A549 (cell line): ENCODE measurements at regions not wholly inside any gene's neighbourhood (a gene's known extent, or its start where the extent isn't known, plus 50 kb on each side); places are given as distances from the start of the nearest gene placed in this dataset.

Experiments
- ATAC-seq, 2 experiments: fragments of 200-7000 bp in 1 of 2; fragments of >200 bp in 1 of 2; cut with Nextera tagmentation in 1 of 2; cut with Tn5 transposase in 1 of 2; 3 replicates each; pipeline versions ENCODE4 v1.8.0 to v1.9.1; 2018 to 2020; ENCODE audit warnings: mild to moderate bottlenecking in 1 of 2, moderate library complexity in 1 of 2
- CTCF ChIA-PET: fragments of 300-600 bp; sonication (Branson Sonifier 250); formaldehyde crosslinking; extraction: SDS; loops from one replicate; lab custom pipeline; 2021; ENCODE audit warnings: antibody characterized with exemption, inconsistent platforms; lab: Yijun Ruan, JAX
- POLR2A ChIA-PET: fragments of 350-600 bp; formaldehyde crosslinking; extraction: SDS; loops from one replicate; lab custom pipeline; 2021; ENCODE audit warnings: antibody characterized with exemption, inconsistent platforms; lab: Yijun Ruan, JAX
- DNase-seq, 2 experiments: peaks; one replicate each; pipeline versions ENCODE4 v3.0.0 to v3.0.0-alpha.2; 2011 to 2016; ENCODE audit warnings: low read depth in 1 of 2, low spot score in 1 of 2
- FAIRE-seq: peaks from 2 replicates; lab custom pipeline; 2011; peaks lifted over from hg19 to GRCh38; lab: Jason Lieb, UNC
- H3K27ac ChIP-seq, 2 experiments: fragments of >200 bp; sonication (Bioruptor Twin); formaldehyde crosslinking; 3 replicates each; pipeline ENCODE4 v1.5.1; 2016 to 2017
- H3K4me1 ChIP-seq: fragments of >200 bp; sonication (Bioruptor Twin); formaldehyde crosslinking; 3 replicates; pipeline ENCODE4 v1.6.1; 2016
- H3K4me2 ChIP-seq: fragments of >200 bp; sonication (Bioruptor Twin); formaldehyde crosslinking; 3 replicates; pipeline ENCODE4 v1.6.1; 2016
- H3K4me3 ChIP-seq: fragments of >200 bp; sonication (Bioruptor Twin); formaldehyde crosslinking; 3 replicates; pipeline ENCODE4 v1.5.1; 2016
- H3K9me3 ChIP-seq: fragments of >200 bp; sonication (Bioruptor Twin); formaldehyde crosslinking; 3 replicates; pipeline ENCODE4 v1.6.1; 2016
- ATOH8 ChIP-seq: fragments of 250-450 bp; sonication (Bioruptor Pico); IDR thresholded peaks from 2 replicates; pipeline ENCODE4 v1.5.0; 2020; ENCODE audit warnings: low read depth, mild to moderate bottlenecking, moderate library complexity
- CBX8 ChIP-seq: fragments of 200-600 bp; sonication (generic); IDR thresholded peaks from 2 replicates; pipeline ENCODE4 v1.6.1; 2016
- CHD4 ChIP-seq: fragments of 200-600 bp; sonication (generic); IDR thresholded peaks from 2 replicates; pipeline ENCODE4 v1.6.1; 2016; ENCODE audit warnings: antibody characterized with exemption, mild to moderate bottlenecking, borderline replicate concordance
- CTCF ChIP-seq: fragments of >200 bp; sonication (Bioruptor Twin); formaldehyde crosslinking; IDR thresholded peaks from 3 replicates; pipeline ENCODE4 v1.5.1; 2016
- ESRRA ChIP-seq: fragments of 150-350 bp; IDR thresholded peaks from 2 replicates; pipeline ENCODE4 v1.6.1; 2014; ENCODE audit warnings: mild to moderate bottlenecking, low read length, borderline replicate concordance
- FOSL2 ChIP-seq, 2 experiments: fragments of 450-650 bp in 1 of 2; fragments of >200 bp in 1 of 2; sonication (Bioruptor Twin) in 1 of 2; formaldehyde crosslinking; IDR thresholded peaks; 2 replicates each; pipeline versions ENCODE4 v1.5.0 to v1.6.1; 2016 to 2020; ENCODE audit warnings: mild to moderate bottlenecking in 1 of 2, moderate library complexity in 1 of 2
- FOXS1 ChIP-seq: fragments of 250-450 bp; sonication (Bioruptor Pico); IDR thresholded peaks from 2 replicates; pipeline ENCODE4 v1.5.0; 2020; ENCODE audit warnings: mild to moderate bottlenecking, moderate library complexity
- GATA3 ChIP-seq: IDR thresholded peaks from 2 replicates; pipeline ENCODE4 v1.6.1; 2012; ENCODE audit warnings: borderline replicate concordance
- HDAC2 ChIP-seq: fragments of 200-600 bp; sonication (generic); IDR thresholded peaks from 2 replicates; pipeline ENCODE4 v1.6.1; 2016
- HEYL ChIP-seq: fragments of 250-450 bp; sonication (Bioruptor Pico); IDR thresholded peaks from 2 replicates; pipeline ENCODE4 v1.8.0; 2021; ENCODE audit warnings: mild to moderate bottlenecking, moderate library complexity
- HOXA7 ChIP-seq: fragments of 250-450 bp; sonication (Bioruptor Pico); IDR thresholded peaks from 2 replicates; pipeline ENCODE4 v1.5.0; 2020; ENCODE audit warnings: mild to moderate bottlenecking, moderate library complexity
- JUN ChIP-seq, 2 experiments: fragments of >200 bp; sonication (Bioruptor Twin); formaldehyde crosslinking; IDR thresholded peaks; 2 replicates in 1 of 2; 3 replicates in 1 of 2; pipeline ENCODE4 v1.6.1; 2016 to 2017
- JUNB ChIP-seq: fragments of >200 bp; sonication (Bioruptor Twin); formaldehyde crosslinking; IDR thresholded peaks from 2 replicates; pipeline ENCODE4 v1.6.1; 2016
- KDM1A ChIP-seq: fragments of 200-600 bp; sonication (generic); IDR thresholded peaks from 2 replicates; pipeline ENCODE4 v1.6.1; 2016; ENCODE audit warnings: low read depth, mild to moderate bottlenecking
- MAX ChIP-seq: IDR thresholded peaks from 2 replicates; pipeline ENCODE4 v1.6.1; 2012
- NPAS2 ChIP-seq: fragments of 250-450 bp; sonication (Bioruptor Pico); IDR thresholded peaks from 2 replicates; pipeline ENCODE4 v1.8.0; 2022; ENCODE audit warnings: mild to moderate bottlenecking, moderate library complexity, borderline replicate concordance
- NR3C1 ChIP-seq: fragments of >200 bp; sonication (Bioruptor Twin); formaldehyde crosslinking; IDR thresholded peaks from 3 replicates; pipeline ENCODE4 v1.6.1; 2017
- PBX3 ChIP-seq: IDR thresholded peaks from 2 replicates; pipeline ENCODE4 v1.6.1; 2012
- RARB ChIP-seq: fragments of 250-450 bp; sonication (Bioruptor Pico); IDR thresholded peaks from 2 replicates; pipeline ENCODE4 v1.8.0; 2021; ENCODE audit warnings: mild to moderate bottlenecking, moderate library complexity
- RCOR1 ChIP-seq: fragments of 150-350 bp; IDR thresholded peaks from 2 replicates; pipeline ENCODE4 v1.6.1; 2014; ENCODE audit warnings: antibody characterized with exemption, low read length, low read depth
- RFX5 ChIP-seq: fragments of 450-650 bp; IDR thresholded peaks from 2 replicates; pipeline ENCODE4 v1.7.1; 2014; ENCODE audit warnings: antibody characterized with exemption, mild to moderate bottlenecking, moderate library complexity
- TP53 ChIP-seq: fragments of 250-450 bp; sonication (Bioruptor Pico); IDR thresholded peaks from 2 replicates; pipeline ENCODE4 v1.5.0; 2021; ENCODE audit warnings: mild to moderate bottlenecking, moderate library complexity
- WGBS: methylation state at CpG from one replicate; pipeline ENCODE4 v1.1.6; 2017; ENCODE audit errors: missing lambda C conversion rate; 5-methylcytosine and 5-hydroxymethylcytosine counted together

GRCh38 chr10:29839826-29840515 is 205.2 kb upstream of the SVIL start:
- ChIA-PET POLR2A (no interaction called here), CTCF (interaction anchor here (0.6 to 1.1 kb wide), 2 partner anchors 20 to 1142 kb away, joined by 3 to 5 read pairs; no protein-coding TSS in a partner anchor)
- H3K4me3 ChIP-seq = no peak overlapping the region
- peaks cover 8% of the 10 kb centered on the region for H3K4me1 ChIP-seq
- no peak for FAIRE-seq
- WGBS = 89% methylated on average over 9 of the region's 9 CpGs
- no peak overlapping the region for H3K4me2 ChIP-seq
- ATAC-seq = no peak
- no peak for DNase-seq
- H3K27ac ChIP-seq = no peak overlapping the region
- 0 out of 3 replicates have a peak, but pooled peaks cover 2% of the 10 kb centered on the region for H3K9me3 ChIP-seq
- TF ChIP-seq NPAS2 (CRISPR knock-in tag) (no peak), MAX (no peak), FOSL2 (IDR thresholded peaks at IDR 0.05) (no peak), FOSL2 (CRISPR knock-in tag; IDR thresholded peaks at IDR 0.05) (no peak), FOXS1 (no peak), HEYL (CRISPR knock-in tag) (no peak), CTCF (no peak), GATA3 (no peak), KDM1A (no peak), HDAC2 (no peak), ATOH8 (CRISPR knock-in tag) (no peak), ESRRA (no peak), TP53 (no peak), JUN (IDR thresholded peaks at IDR 0.05) (no peak), HOXA7 (CRISPR knock-in tag) (no peak), JUNB (no peak), PBX3 (no peak), RARB (CRISPR knock-in tag) (no peak), RCOR1 (no peak)

GRCh38 chr10:29838539-29838938 is 203.8 kb upstream of the SVIL start:
- H3K27ac ChIP-seq = no peak overlapping the region
- ATAC-seq = no peak
- POLR2A ChIA-PET = no interaction called here
- no peak for DNase-seq
- no peak for TF ChIP-seq HDAC2
- TF ChIP-seq CHD4 = no peak
- TF ChIP-seq RFX5 = no peak
- TF ChIP-seq NR3C1 = no peak
- TF ChIP-seq CBX8 = no peak
- H3K4me2 ChIP-seq = no peak overlapping the region
- CTCF ChIA-PET = interaction anchor here (2.1 kb wide), 1 partner anchor 20 kb away, joined by 9 read pairs; no protein-coding TSS in a partner anchor
- 81% methylated on average over 4 of the region's 5 CpGs for WGBS
- H3K4me3 ChIP-seq = no peak overlapping the region
- no peak for FAIRE-seq
- H3K4me1 ChIP-seq = peaks cover 8% of the 10 kb centered on the region
- H3K9me3 ChIP-seq = no peaks in the 10 kb centered on the region
